GM23248 (cell line): ENCODE measurements at regions not wholly inside any gene's neighbourhood (a gene's known extent, or its start where the extent isn't known, plus 50 kb on each side); places are given as distances from the start of the nearest gene placed in this dataset.
"Not testable (repeated sequence)": the region's sequence is repeated elsewhere in the genome, so short reads cannot be mapped to it uniquely, and the experiment has no call there.

Source experiments
- DNase-seq: peaks from one replicate; pipeline ENCODE4 v3.0.0-alpha.2; 2015
- H2AFZ ChIP-seq: fragments of 200-600 bp; sonication (generic); 2 replicates; pipeline ENCODE4 v1.6.1; 2016; ENCODE audit warnings: antibody characterized with exemption
- H3F3A ChIP-seq: fragments of 200-600 bp; sonication (generic); 2 replicates; pipeline ENCODE4 v1.6.1; 2016; ENCODE audit warnings: mild to moderate bottlenecking, antibody characterized with exemption, mixed run types; ENCODE audit not compliant: insufficient read depth
- H3K27ac ChIP-seq: fragments of 200-600 bp; sonication (generic); 2 replicates; pipeline ENCODE4 v1.5.1; 2016; ENCODE audit warnings: mild to moderate bottlenecking
- H3K27me3 ChIP-seq: fragments of 200-600 bp; sonication (generic); replicated peaks from 2 replicates; pipeline ENCODE4 v1.6.1; 2016; ENCODE audit warnings: mild to moderate bottlenecking; ENCODE audit not compliant: insufficient read depth
- H3K36me3 ChIP-seq: fragments of 200-600 bp; sonication (generic); 2 replicates; pipeline ENCODE4 v1.6.1; 2016; ENCODE audit warnings: low read depth, mild to moderate bottlenecking
- H3K4me1 ChIP-seq: fragments of 200-600 bp; sonication (generic); 2 replicates; pipeline ENCODE4 v1.6.1; 2016; ENCODE audit warnings: mild to moderate bottlenecking; ENCODE audit not compliant: insufficient read depth
- H3K4me2 ChIP-seq: fragments of 200-600 bp; sonication (generic); one replicate; pipeline ENCODE4 v1.6.1; 2016; ENCODE audit warnings: mild to moderate bottlenecking; ENCODE audit not compliant: unreplicated experiment
- H3K4me3 ChIP-seq: fragments of 200-600 bp; sonication (generic); 2 replicates; pipeline ENCODE4 v1.5.1; 2016; ENCODE audit warnings: mild to moderate bottlenecking
- H3K79me2 ChIP-seq: fragments of 200-600 bp; sonication (generic); 2 replicates; pipeline ENCODE4 v1.6.1; 2016; ENCODE audit warnings: mild to moderate bottlenecking; ENCODE audit not compliant: insufficient read depth
- H3K9ac ChIP-seq: fragments of 200-600 bp; sonication (generic); 2 replicates; pipeline ENCODE4 v1.6.1; 2016; ENCODE audit warnings: mild to moderate bottlenecking
- H3K9me2 ChIP-seq: fragments of 200-600 bp; sonication (generic); 2 replicates; pipeline ENCODE4 v1.6.1; 2016; ENCODE audit warnings: mixed run types, mild to moderate bottlenecking, moderate library complexity; ENCODE audit not compliant: insufficient read depth
- H3K9me3 ChIP-seq: fragments of 200-600 bp; sonication (generic); one replicate; pipeline ENCODE4 v1.6.1; 2017; ENCODE audit warnings: low read depth
- H4K20me1 ChIP-seq: fragments of 200-600 bp; sonication (generic); 2 replicates; pipeline ENCODE4 v1.6.0; 2016; ENCODE audit not compliant: insufficient read depth
- WGBS, 2 experiments: methylation state at CpG; one replicate each; pipeline ENCODE4 v1.1.6; 2015 to 2017; ENCODE audit warnings: low lambda C conversion rate in 2 of 2, low coverage in 1 of 2; ENCODE audit errors: missing lambda C conversion rate in 2 of 2; 5-methylcytosine and 5-hydroxymethylcytosine counted together
- in situ Hi-C: fragments of 300-500 bp; cut with MboI; formaldehyde crosslinking; loops from 2 replicates; pipeline ENCODE4 v1.15.0; 2020

DNA sequence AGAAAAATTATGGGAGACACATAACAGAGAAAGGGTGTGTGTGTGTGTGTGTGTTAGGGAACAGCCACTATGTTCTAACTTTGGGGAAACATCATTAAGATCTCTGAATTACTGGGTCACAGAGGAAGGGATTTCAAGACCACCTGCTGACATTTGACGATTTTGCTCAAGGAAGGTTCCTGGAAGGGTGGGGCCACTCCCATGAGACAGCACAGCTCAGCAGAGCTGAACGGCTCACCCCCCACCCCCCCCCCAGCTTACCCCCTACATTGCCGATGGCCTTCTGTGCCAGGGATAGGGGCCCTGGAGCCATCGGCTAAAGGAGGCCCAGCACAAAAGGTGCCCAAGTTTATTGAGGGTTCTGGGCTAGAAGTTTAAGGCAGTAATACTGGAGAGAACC is 122.4 kb downstream of the NPIPB11 start:
- H3F3A ChIP-seq, H2AFZ ChIP-seq, H3K4me3 ChIP-seq, in situ Hi-C loops, H3K36me3 ChIP-seq, DNase-seq, H3K4me2 ChIP-seq, H3K9me2 ChIP-seq, H3K79me2 ChIP-seq, H3K27ac ChIP-seq, H4K20me1 ChIP-seq, H3K9me3 ChIP-seq, H3K9ac ChIP-seq, H3K27me3 ChIP-seq, H3K4me1 ChIP-seq: not testable (repeated sequence)
- 86 to 100% methylated on average over 3 to 4 of the region's 4 CpGs for WGBS, 2 experiments

DNA sequence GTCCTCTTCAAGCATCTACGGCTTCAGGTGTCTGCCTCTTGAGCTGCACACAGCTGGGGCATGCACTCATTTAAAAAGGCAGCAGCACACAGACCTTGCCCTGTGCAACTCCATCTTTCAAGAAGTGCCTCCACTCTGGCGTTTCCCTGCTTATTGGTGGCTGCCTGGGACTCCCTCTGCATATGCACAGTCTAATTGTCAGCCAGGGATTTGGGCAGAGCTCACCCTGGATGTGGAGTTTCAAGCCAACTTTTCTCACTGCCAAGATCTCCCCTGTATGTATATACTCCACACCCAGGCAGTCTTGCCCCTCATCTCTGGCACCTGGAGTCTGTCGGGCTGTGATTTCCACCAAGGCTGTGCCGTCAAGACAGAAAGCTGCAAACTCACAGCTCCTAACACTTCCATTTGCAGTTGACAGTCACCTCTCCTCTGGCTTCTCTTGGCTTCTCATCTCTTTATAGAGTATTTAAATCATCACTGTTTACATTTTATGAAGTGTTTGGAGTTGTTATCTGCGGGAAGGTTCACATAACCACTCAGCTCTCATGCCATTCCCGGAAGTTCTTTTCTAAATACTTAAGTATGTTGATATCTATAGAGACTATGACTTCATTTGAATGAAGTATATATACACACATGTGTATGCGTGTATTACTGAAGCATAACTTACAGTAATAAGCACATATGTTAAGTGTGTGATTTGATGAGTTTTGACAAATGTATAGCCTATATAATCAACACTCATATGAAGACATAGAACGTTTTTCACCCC is 128.2 kb downstream of the NPIPB11 start:
- H3K9ac ChIP-seq, DNase-seq, H3K36me3 ChIP-seq, H3K27ac ChIP-seq, H3K9me3 ChIP-seq, in situ Hi-C loops, H3K4me2 ChIP-seq, H3K9me2 ChIP-seq, H2AFZ ChIP-seq, H4K20me1 ChIP-seq, H3K79me2 ChIP-seq, H3K4me3 ChIP-seq, H3K27me3 ChIP-seq: not testable (repeated sequence)
- Histone ChIP-seq H3K4me1 (peaks cover 11% of the 10 kb centered on the region), H3F3A (peaks cover 16% of the 10 kb centered on the region)
- 44 to 56% methylated on average over 5 to 6 of the region's 8 CpGs for WGBS, 2 experiments

DNA sequence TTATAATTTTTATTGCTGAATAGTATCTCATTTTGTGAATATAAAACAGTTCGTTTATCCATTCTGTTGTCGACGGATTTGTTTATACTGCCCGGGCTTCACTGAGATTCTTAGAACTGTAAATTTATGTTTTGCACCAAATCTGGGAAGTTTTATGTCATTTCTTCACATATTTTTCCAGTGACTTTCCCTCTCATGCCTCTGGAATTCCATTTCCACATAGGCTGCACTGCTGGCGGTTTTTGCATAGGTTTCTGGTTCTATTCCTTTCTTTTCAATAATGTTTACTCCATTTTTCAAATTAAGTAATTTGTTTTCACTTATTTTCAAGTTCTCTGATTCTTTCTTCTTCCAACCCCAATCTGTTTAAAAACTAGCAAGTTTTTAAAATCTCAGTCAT is 130.1 kb downstream of the NPIPB11 start:
- WGBS, 2 experiments = 9 to 13% methylated on average over 5 of the region's 5 CpGs
- H3K9me3 ChIP-seq, H3K27me3 ChIP-seq, H3K9me2 ChIP-seq, H3K36me3 ChIP-seq, H2AFZ ChIP-seq, H4K20me1 ChIP-seq, in situ Hi-C loops, H3K79me2 ChIP-seq, H3K4me3 ChIP-seq: not testable (repeated sequence)
- peak overlapping the region; percentile 27 for H3K4me2 ChIP-seq
- H3K4me1 ChIP-seq = peaks cover 21% of the 10 kb centered on the region
- peak overlapping the region; percentile 43; the same call in 1 of the 2 replicates for H3K9ac ChIP-seq
- H3K27ac ChIP-seq = peak overlapping the region; percentile 27; the same call in 1 of the 2 replicates
- peak; percentile 73 for DNase-seq
- H3F3A ChIP-seq = peaks cover 28% of the 10 kb centered on the region

DNA sequence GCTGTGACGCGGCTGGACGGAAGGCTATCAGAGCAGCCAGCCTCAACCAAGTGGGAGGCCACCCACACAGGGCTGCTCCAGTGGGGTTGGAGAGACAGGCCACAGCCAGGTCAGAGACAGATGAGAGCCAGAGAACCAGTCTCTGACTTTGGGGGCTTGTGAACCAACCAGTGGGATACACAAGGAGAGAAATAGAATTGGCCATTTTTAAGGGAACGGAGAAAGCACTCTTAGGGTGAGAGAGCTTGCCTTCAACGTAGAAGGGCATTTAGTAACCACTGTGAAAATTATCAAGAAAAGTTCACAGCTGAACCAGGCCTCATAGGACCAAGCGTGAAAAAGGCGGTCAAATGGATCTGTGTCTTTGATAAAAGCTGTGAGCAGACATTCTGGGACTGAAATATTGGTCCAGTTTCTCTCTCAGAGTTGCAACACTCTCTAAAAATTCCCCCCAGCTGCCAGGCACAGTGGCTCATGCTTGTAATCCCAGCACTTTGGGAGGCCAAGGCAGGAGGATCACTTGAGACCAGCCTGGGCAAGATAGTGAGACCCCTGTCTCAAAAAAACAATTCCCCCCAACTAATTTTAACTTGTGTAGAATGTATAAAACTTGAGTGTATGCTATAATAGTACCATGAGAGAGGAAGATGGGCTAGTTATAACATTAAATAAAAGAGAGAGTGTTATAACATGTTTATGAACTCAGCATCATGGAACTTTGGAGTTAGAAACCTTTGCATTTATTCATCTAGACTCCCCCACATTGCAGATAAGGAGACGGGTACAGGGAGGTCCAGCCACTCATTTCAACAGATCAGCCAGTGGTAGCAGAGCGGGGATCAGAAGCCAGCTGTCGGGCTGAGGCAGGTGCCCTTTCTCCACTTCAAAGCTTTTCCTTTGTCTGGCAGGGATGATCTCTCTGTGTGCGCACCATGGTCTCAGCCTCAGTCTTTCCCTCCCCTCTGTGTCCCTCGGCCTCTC is 132.2 kb downstream of the NPIPB11 start:
- H3K36me3 ChIP-seq, H3K9me3 ChIP-seq, H4K20me1 ChIP-seq, H3K27ac ChIP-seq, H3K27me3 ChIP-seq, H3K79me2 ChIP-seq, in situ Hi-C loops, H3K9ac ChIP-seq, DNase-seq, H3K4me2 ChIP-seq, H3K4me3 ChIP-seq, H3K9me2 ChIP-seq, H2AFZ ChIP-seq: not testable (repeated sequence)
- Histone ChIP-seq H3F3A (peaks cover 42% of the 10 kb centered on the region), H3K4me1 (peaks cover 34% of the 10 kb centered on the region)
- 94% methylated on average over 9 to 10 of the region's 12 CpGs for WGBS, 2 experiments
